ENCODE measurements at regions not wholly inside any gene's neighbourhood (a gene's known extent, or its start where the extent isn't known, plus 50 kb on each side); places are given as distances from the start of the nearest gene placed in this dataset.
"Not testable (repeated sequence)": the region's sequence is repeated elsewhere in the genome, so short reads cannot be mapped to it uniquely, and the experiment has no call there.

- intact Hi-C loops (cut with DNase I), result no loop called here
- Histone ChIP-seq H3K4me1 (ENCODE audit: control insufficient read depth, insufficient read depth, low read length) (no peaks in the 10 kb centered on the region), H3K27ac (ENCODE audit: low read length) (no peak overlapping the region), H3K9me3 (ENCODE audit: control insufficient read depth, low read length) (no peaks in the 10 kb centered on the region), H3K27me3 (ENCODE audit: control insufficient read depth, insufficient read depth) (no peaks in the 10 kb centered on the region), H3K4me3 (ENCODE audit: low read length) (no peak overlapping the region)
- no peak for DNase-seq
- WGBS, result 87% methylated on average over 8 of the region's 8 CpGs
- peak in 1 of 2 donors; percentile 32 for ATAC-seq
Measured at GRCh38 chr13:99078017-99078771, 100.3 kb upstream of the DOCK9 start.

GRCh38 chr13:99080131-99080530 lies 102.3 kb upstream of the DOCK9 start:
- no peak overlapping the region for H3K4me3 ChIP-seq (ENCODE audit: low read length)
- H3K9me3 ChIP-seq (ENCODE audit: control insufficient read depth, low read length), result no peaks in the 10 kb centered on the region
- WGBS, result 87% methylated on average over 2 of the region's 2 CpGs
- peaks cover 4% of the 10 kb centered on the region for H3K4me1 ChIP-seq (ENCODE audit: control insufficient read depth, insufficient read depth, low read length)
- ATAC-seq (no peak), DNase-seq (no peak)
- H3K27me3 ChIP-seq (ENCODE audit: control insufficient read depth, insufficient read depth), result no peaks in the 10 kb centered on the region
- H3K27ac ChIP-seq (ENCODE audit: low read length), result no peak overlapping the region
- intact Hi-C loops (cut with DNase I), result no loop called here

- H3K4me3 ChIP-seq (ENCODE audit: low read length), result no peak overlapping the region
- ATAC-seq (no peak), DNase-seq (no peak)
- H3K4me1 ChIP-seq (ENCODE audit: control insufficient read depth, insufficient read depth, low read length), result peaks cover 4% of the 10 kb centered on the region
- WGBS, result 80% methylated on average over 2 of the region's 2 CpGs
- H3K27me3 ChIP-seq (ENCODE audit: control insufficient read depth, insufficient read depth), result no peaks in the 10 kb centered on the region
- intact Hi-C loops (cut with DNase I), result no loop called here
- H3K27ac ChIP-seq (ENCODE audit: low read length), result no peak overlapping the region
- H3K9me3 ChIP-seq (ENCODE audit: control insufficient read depth, low read length), result no peaks in the 10 kb centered on the region
Measured at GRCh38 chr13:99083981-99084380, 106.1 kb upstream of the DOCK9 start.

GRCh38 chr13:99085139-99085807 lies 107.4 kb upstream of the DOCK9 start:
- 34% methylated on average over 27 of the region's 27 CpGs for WGBS
- ATAC-seq, result no peak
- Histone ChIP-seq H3K27me3 (ENCODE audit: control insufficient read depth, insufficient read depth) (no peaks in the 10 kb centered on the region), H3K4me3 (ENCODE audit: low read length) (peak overlapping the region; percentile 99), H3K9me3 (ENCODE audit: control insufficient read depth, low read length) (no peaks in the 10 kb centered on the region), H3K4me1 (ENCODE audit: control insufficient read depth, insufficient read depth, low read length) (peaks cover 4% of the 10 kb centered on the region), H3K27ac (ENCODE audit: low read length) (no peak overlapping the region)
- DNase-seq, result peak in 1 of 3 donors; percentile 52
- intact Hi-C loops (cut with DNase I), result no loop called here

- ATAC-seq (no peak), DNase-seq (peak in 2 of 3 donors; percentile 52 to 76)
- intact Hi-C loops (cut with DNase I), result no loop called here
- WGBS, result 2% methylated on average over 32 of the region's 32 CpGs
- peak overlapping the region; percentile 99 for H3K4me3 ChIP-seq (ENCODE audit: low read length)
- no peaks in the 10 kb centered on the region for H3K9me3 ChIP-seq (ENCODE audit: control insufficient read depth, low read length)
- H3K27ac ChIP-seq (ENCODE audit: low read length), result peak overlapping the region; percentile 5
- H3K4me1 ChIP-seq (ENCODE audit: control insufficient read depth, insufficient read depth, low read length), result peaks cover 4% of the 10 kb centered on the region
- no peaks in the 10 kb centered on the region for H3K27me3 ChIP-seq (ENCODE audit: control insufficient read depth, insufficient read depth)
Measured at GRCh38 chr13:99085808-99086266, 108.0 kb upstream of the DOCK9 start.

GRCh38 chr13:99086267-99087097 lies 108.6 kb upstream of the DOCK9 start:
- intact Hi-C loops (cut with DNase I), result no loop called here
- WGBS, result under 1% methylated on average over 122 of the region's 130 CpGs

GRCh38 chr13:99087098-99087953 lies 109.5 kb upstream of the DOCK9 start:
- Histone ChIP-seq H3K27me3 (ENCODE audit: control insufficient read depth, insufficient read depth) (no peaks in the 10 kb centered on the region), H3K4me3 (ENCODE audit: low read length) (peak overlapping the region; percentile 99), H3K4me1 (ENCODE audit: control insufficient read depth, insufficient read depth, low read length) (peaks cover 4% of the 10 kb centered on the region), H3K9me3 (ENCODE audit: control insufficient read depth, low read length) (no peaks in the 10 kb centered on the region), H3K27ac (ENCODE audit: low read length) (peak overlapping the region; percentile 79)
- intact Hi-C loops (cut with DNase I), result no loop called here
- DNase-seq (peak; percentile 92 to 97 (median 96)), ATAC-seq (peak; percentile 98)
- under 1% methylated on average over 92 of the region's 92 CpGs for WGBS

More at GRCh38 chr13:99086267-99087097, 108.6 kb upstream of the DOCK9 start:
- peak; percentile 48 to 61 for ATAC-seq
- peak overlapping the region; percentile 99 for H3K4me3 ChIP-seq (ENCODE audit: low read length)
- H3K27me3 ChIP-seq (ENCODE audit: control insufficient read depth, insufficient read depth), result no peaks in the 10 kb centered on the region
- H3K9me3 ChIP-seq (ENCODE audit: control insufficient read depth, low read length), result no peaks in the 10 kb centered on the region
- DNase-seq, result peak; percentile 50 to 82 (median 82)
- peak overlapping the region; percentile 79 for H3K27ac ChIP-seq (ENCODE audit: low read length)
- peaks cover 4% of the 10 kb centered on the region for H3K4me1 ChIP-seq (ENCODE audit: control insufficient read depth, insufficient read depth, low read length)

GRCh38 chr13:99087954-99088491 lies 110.2 kb upstream of the DOCK9 start:
- H3K4me1 ChIP-seq (ENCODE audit: control insufficient read depth, insufficient read depth, low read length), result peaks cover 4% of the 10 kb centered on the region
- H3K27ac ChIP-seq (ENCODE audit: low read length), result peak overlapping the region; percentile 59
- WGBS, result 16% methylated on average over 16 of the region's 16 CpGs
- H3K4me3 ChIP-seq (ENCODE audit: low read length), result peak overlapping the region; percentile 99
- no peaks in the 10 kb centered on the region for H3K27me3 ChIP-seq (ENCODE audit: control insufficient read depth, insufficient read depth)
- ATAC-seq, result peak; percentile 34 to 36
- intact Hi-C loops (cut with DNase I), result no loop called here
- H3K9me3 ChIP-seq (ENCODE audit: control insufficient read depth, low read length), result no peaks in the 10 kb centered on the region
- DNase-seq, result peak in 1 of 3 donors; percentile 60

- WGBS, result 80% methylated on average over 3 of the region's 3 CpGs
- DNase-seq, result no peak
- H3K9me3 ChIP-seq (ENCODE audit: control insufficient read depth, low read length), result no peaks in the 10 kb centered on the region
- no peak for ATAC-seq
- no peak overlapping the region for H3K4me3 ChIP-seq (ENCODE audit: low read length)
- H3K4me1 ChIP-seq (ENCODE audit: control insufficient read depth, insufficient read depth, low read length), result no peaks in the 10 kb centered on the region
- intact Hi-C loops (cut with DNase I), result no loop called here
- H3K27me3 ChIP-seq (ENCODE audit: control insufficient read depth, insufficient read depth), result no peaks in the 10 kb centered on the region
- no peak overlapping the region for H3K27ac ChIP-seq (ENCODE audit: low read length)
Measured at GRCh38 chr13:99093997-99094396, 106.7 kb upstream of the UBAC2 start.

- DNase-seq; H3K9me3 ChIP-seq (ENCODE audit: control insufficient read depth, low read length); H3K27ac ChIP-seq (ENCODE audit: low read length); H3K4me1 ChIP-seq (ENCODE audit: control insufficient read depth, insufficient read depth, low read length); ATAC-seq; H3K27me3 ChIP-seq (ENCODE audit: control insufficient read depth, insufficient read depth); intact Hi-C loops (cut with DNase I); H3K4me3 ChIP-seq (ENCODE audit: low read length): not testable (repeated sequence)
- 50% methylated on average over 5 of the region's 5 CpGs for WGBS
Measured at GRCh38 chr13:99101831-99102230, 98.8 kb upstream of the UBAC2 start.

Measured in right cardiac atrium (tissue), 5 donors.